Right lobe of liver (tissue), 4 donors: ENCODE measurements at regions not wholly inside any gene's neighbourhood (a gene's known extent, or its start where the extent isn't known, plus 50 kb on each side); places are given as distances from the start of the nearest gene placed in this dataset.

Source experiments
- CTCF ChIP-seq, 4 donors: fragments of 200-600 bp in 3 of 4; fragments of 450-650 bp in 1 of 4; IDR thresholded peaks; one replicate each; pipeline versions ENCODE4 v1.5.1 to v1.8.0; 2016 to 2022; ENCODE audit warnings: antibody characterized with exemption in 4 of 4, mild to moderate bottlenecking in 2 of 4
- POLR2A ChIP-seq: fragments of 450-650 bp; IDR thresholded peaks from one replicate; pipeline ENCODE4 v1.6.1; 2017; ENCODE audit warnings: antibody characterized with exemption, mild to moderate bottlenecking
- donor health status: DM: no; HTN: no; CAD: no.
- donor health status: DM: no; HTN: no; CAD: no.
- donor health status: DM: no; HTN: yes; CAD: no.

GRCh38 chr4:126807132-126807531, 825.6 kb upstream of the INTU start:
- TF ChIP-seq CTCF (IDR thresholded peaks at IDR 0.05) (no peak), POLR2A (no peak)
